Panc1 (cell line): ENCODE measurements at regions not wholly inside any gene's neighbourhood (a gene's known extent, or its start where the extent isn't known, plus 50 kb on each side); places are given as distances from the start of the nearest gene placed in this dataset.

Experiments used
- ATAC-seq: fragments of 200-7000 bp; cut with Tn5 transposase; 2 replicates; pipeline ENCODE4 v1.9.1; 2020; ENCODE audit warnings: mild to moderate bottlenecking, moderate library complexity
- BruUV-seq: library from RNA; stranded (reverse); fragments of 400-500 nt; replicated peaks from 2 replicates; lab custom pipeline; 2021; lab: Mats Ljungman, UMichigan
- CTCF ChIA-PET: fragments of 300-600 bp; sonication (Branson Sonifier 250); formaldehyde crosslinking; loops from one replicate; lab custom pipeline; 2022; ENCODE audit warnings: antibody characterized with exemption; lab: Charles Lee
- POLR2A ChIA-PET: fragments of 300-600 bp; sonication (Branson Sonifier 250); formaldehyde crosslinking; loops from one replicate; lab custom pipeline; 2022; ENCODE audit warnings: antibody characterized with exemption; lab: Charles Lee
- DNase-seq: peaks from one replicate; pipeline ENCODE4 v3.0.0-alpha.2; 2010; ENCODE audit warnings: low read depth, low spot score
- H3K27ac ChIP-seq: 2 replicates; pipeline ENCODE4 v1.5.1; 2011; ENCODE audit warnings: mild to moderate bottlenecking, low read length, inconsistent platforms
- H3K27me3 ChIP-seq: fragments of 200-500 bp; sonication (Bioruptor generic); 2 replicates; pipeline ENCODE4 v1.6.0; 2014; ENCODE audit warnings: low read length, inconsistent platforms; ENCODE audit not compliant: control insufficient read depth, insufficient read depth
- H3K36me3 ChIP-seq: fragments of 200-500 bp; sonication (Bioruptor generic); 2 replicates; pipeline ENCODE4 v1.5.1; 2014; ENCODE audit warnings: inconsistent platforms, mild to moderate bottlenecking, low read length, moderate library complexity; ENCODE audit not compliant: control insufficient read depth, insufficient read depth
- H3K4me1 ChIP-seq: 2 replicates; pipeline ENCODE4 v1.5.1; 2011; ENCODE audit warnings: inconsistent platforms, mild to moderate bottlenecking, low read length, moderate library complexity; ENCODE audit not compliant: control insufficient read depth, insufficient read depth
- H3K4me3 ChIP-seq, 2 experiments: 2 replicates each; pipeline ENCODE4 v1.5.1; 2011 to 2012; ENCODE audit warnings: low read depth in 2 of 2, low read length in 2 of 2, mild to moderate bottlenecking in 2 of 2, inconsistent platforms in 1 of 2, moderate library complexity in 1 of 2
- H3K9me3 ChIP-seq: fragments of 200-500 bp; sonication (Bioruptor generic); 2 replicates; pipeline ENCODE4 v1.5.1; 2014; ENCODE audit warnings: low read depth, mild to moderate bottlenecking, inconsistent platforms, low read length, moderate library complexity; ENCODE audit not compliant: control insufficient read depth, insufficient read depth
- POLR2AphosphoS5 ChIP-seq: IDR thresholded peaks from 2 replicates; pipeline ENCODE4 v1.6.1; 2012; ENCODE audit warnings: mild to moderate bottlenecking, low read depth, low read length, moderate library complexity
- REST ChIP-seq, 2 experiments: IDR thresholded peaks; 2 replicates each; pipeline ENCODE4 v1.6.1; 2011 to 2012; ENCODE audit warnings: low read depth in 2 of 2, control low read depth in 1 of 2, low read length in 1 of 2, mild to moderate bottlenecking in 1 of 2, moderate library complexity in 1 of 2; ENCODE audit not compliant: insufficient read depth in 1 of 2
- SIN3A ChIP-seq: IDR thresholded peaks from 2 replicates; pipeline ENCODE4 v1.6.1; 2012; ENCODE audit warnings: low read depth, mild to moderate bottlenecking, low read length, moderate library complexity, borderline replicate concordance; ENCODE audit not compliant: insufficient read depth
- TCF7L2 ChIP-seq: IDR thresholded peaks from 2 replicates; pipeline ENCODE4 v1.6.1; 2011; ENCODE audit warnings: mild to moderate bottlenecking, low read depth, low read length, inconsistent platforms
- in situ Hi-C: cut with HindIII; loops from 2 replicates; pipeline ENCODE4 v1.10.0; 2016; ENCODE audit warnings: low sequenced_read_pairs, low pct_unique_long_range_greater_than_20kb
- intact Hi-C: fragments of 100-400 bp; cut with micrococcal nuclease; formaldehyde crosslinking; loops from one replicate; pipeline ENCODE4 v1.10.0; 2022; ENCODE audit not compliant: unreplicated experiment
- TF ChIP-seq, protein P1 (sequence below): fragments of 450-650 bp; IDR thresholded peaks from 2 replicates; pipeline ENCODE4 v1.5.1; 2017; ENCODE audit warnings: mild to moderate bottlenecking

GRCh38 chr2:236862526-236862925 lies 223.2 kb upstream of the COPS8 start:
- no peaks in the 10 kb centered on the region for H3K36me3 ChIP-seq
- ATAC-seq: no peak
- no TSS peak for BruUV-seq
- in situ Hi-C loops: no loop called here
- H3K4me3 ChIP-seq: no peak overlapping the region
- H3K27ac ChIP-seq: no peak overlapping the region
- no peaks in the 10 kb centered on the region for H3K9me3 ChIP-seq
- intact Hi-C loops: no loop called here
- TF ChIP-seq POLR2AphosphoS5 (no peak), TCF7L2 (no peak), REST (IDR thresholded peaks at IDR 0.05; ENCODE audit: insufficient read depth in 1 of 2, low read depth in 2 of 2, low read length in 1 of 2) (no peak), SIN3A (no peak)
- TF ChIP-seq, protein P1, sequence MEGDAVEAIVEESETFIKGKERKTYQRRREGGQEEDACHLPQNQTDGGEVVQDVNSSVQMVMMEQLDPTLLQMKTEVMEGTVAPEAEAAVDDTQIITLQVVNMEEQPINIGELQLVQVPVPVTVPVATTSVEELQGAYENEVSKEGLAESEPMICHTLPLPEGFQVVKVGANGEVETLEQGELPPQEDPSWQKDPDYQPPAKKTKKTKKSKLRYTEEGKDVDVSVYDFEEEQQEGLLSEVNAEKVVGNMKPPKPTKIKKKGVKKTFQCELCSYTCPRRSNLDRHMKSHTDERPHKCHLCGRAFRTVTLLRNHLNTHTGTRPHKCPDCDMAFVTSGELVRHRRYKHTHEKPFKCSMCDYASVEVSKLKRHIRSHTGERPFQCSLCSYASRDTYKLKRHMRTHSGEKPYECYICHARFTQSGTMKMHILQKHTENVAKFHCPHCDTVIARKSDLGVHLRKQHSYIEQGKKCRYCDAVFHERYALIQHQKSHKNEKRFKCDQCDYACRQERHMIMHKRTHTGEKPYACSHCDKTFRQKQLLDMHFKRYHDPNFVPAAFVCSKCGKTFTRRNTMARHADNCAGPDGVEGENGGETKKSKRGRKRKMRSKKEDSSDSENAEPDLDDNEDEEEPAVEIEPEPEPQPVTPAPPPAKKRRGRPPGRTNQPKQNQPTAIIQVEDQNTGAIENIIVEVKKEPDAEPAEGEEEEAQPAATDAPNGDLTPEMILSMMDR: no peak
- no peaks in the 10 kb centered on the region for H3K4me1 ChIP-seq
- DNase-seq: no peak
- ChIA-PET CTCF (no interaction called here), POLR2A (no interaction called here)
- no peaks in the 10 kb centered on the region for H3K27me3 ChIP-seq

GRCh38 chr2:236862961-236863728 lies 222.5 kb upstream of the COPS8 start:
- intact Hi-C loops: no loop called here
- no peaks in the 10 kb centered on the region for H3K36me3 ChIP-seq
- no peaks in the 10 kb centered on the region for H3K27me3 ChIP-seq
- no TSS peak for BruUV-seq
- DNase-seq (no peak), ATAC-seq (no peak)
- no peak for TF ChIP-seq REST (IDR thresholded peaks at IDR 0.05; ENCODE audit: insufficient read depth in 1 of 2, low read depth in 2 of 2, low read length in 1 of 2)
- TF ChIP-seq POLR2AphosphoS5: no peak
- TF ChIP-seq, protein P1: no peak
- in situ Hi-C loops: no loop called here
- H3K4me3 ChIP-seq: no peak overlapping the region
- ChIA-PET POLR2A (no interaction called here), CTCF (no interaction called here)
- H3K27ac ChIP-seq: no peak overlapping the region
- H3K9me3 ChIP-seq: no peaks in the 10 kb centered on the region
- H3K4me1 ChIP-seq: no peaks in the 10 kb centered on the region
